ENCODE measurements at regions not wholly inside any gene's neighbourhood (a gene's known extent, or its start where the extent isn't known, plus 50 kb on each side); places are given as distances from the start of the nearest gene placed in this dataset.

- H3K4me3 ChIP-seq (replicated peaks in 1 of 3; ENCODE audit: low read depth in 2 of 3, low read length in 3 of 3): no peak overlapping the region
- WGBS (ENCODE audit: insufficient coverage): 90% methylated on average over 2 of the region's 5 CpGs
- Mint-ChIP-seq H3K4me1 (peaks cover 2% of the 10 kb centered on the region), H3K9me3 (peaks cover 0 to 9% (median under 1%) of the 10 kb centered on the region in 7 donors), H3K27ac (no peak overlapping the region), H3K27me3 (ENCODE audit: low read depth in 3 of 3) (peaks cover under 1 to 14% (median 2%) of the 10 kb centered on the region in 3 donors), H3K36me3 (no peaks in the 10 kb centered on the region), H3K4me3 (no peak overlapping the region)
- H3K27ac ChIP-seq (ENCODE audit: low read depth in 1 of 2, low read length in 2 of 2): no peak overlapping the region
- H3K4me2 ChIP-seq (replicated peaks; ENCODE audit: extremely low read depth, low read length, poor library complexity, severe bottlenecking): no peak overlapping the region
- no peak overlapping the region for H2AFZ ChIP-seq (ENCODE audit: insufficient read depth, low read depth, low read length, poor library complexity, severe bottlenecking)
- H3K36me3 ChIP-seq (replicated peaks in 1 of 2; ENCODE audit: control insufficient read depth in 1 of 2, insufficient read depth in 2 of 2, low read length in 2 of 2): no peaks in the 10 kb centered on the region
- no peak for DNase-seq
- H3K9ac ChIP-seq (ENCODE audit: insufficient read depth, low read length, poor library complexity, severe bottlenecking): no peak overlapping the region
- H3K79me2 ChIP-seq (ENCODE audit: insufficient read depth, low read length): no peaks in the 10 kb centered on the region
- H3K27me3 ChIP-seq (ENCODE audit: control insufficient read depth in 2 of 2, insufficient read depth in 2 of 2, low read length in 2 of 2): no peaks in the 10 kb centered on the region
- TF ChIP-seq CTCF (IDR thresholded peaks at IDR 0.05): no peak
- no peaks in the 10 kb centered on the region for H3K9me3 ChIP-seq (replicated peaks in 1 of 2; ENCODE audit: control insufficient read depth in 1 of 2, insufficient read depth in 1 of 2, low read length in 2 of 2)
- intact Hi-C loops (cut with micrococcal nuclease): no loop called here
- no peaks in the 10 kb centered on the region for H4K20me1 ChIP-seq (ENCODE audit: insufficient read depth, low read length)
- no peaks in the 10 kb centered on the region for H3K4me1 ChIP-seq (ENCODE audit: control insufficient read depth in 1 of 2, insufficient read depth in 2 of 2, low read length in 2 of 2)
Observed at GRCh38 chr1:219060798-219061197, 112.9 kb upstream of the LYPLAL1 start.

GRCh38 chr1:219062161-219062560 lies 111.5 kb upstream of the LYPLAL1 start:
- H3K36me3 ChIP-seq (replicated peaks in 1 of 2; ENCODE audit: control insufficient read depth in 1 of 2, insufficient read depth in 2 of 2, low read length in 2 of 2): no peaks in the 10 kb centered on the region
- H3K4me2 ChIP-seq (replicated peaks; ENCODE audit: extremely low read depth, low read length, poor library complexity, severe bottlenecking): no peak overlapping the region
- Mint-ChIP-seq H3K27me3 (ENCODE audit: low read depth in 3 of 3) (peaks cover 0 to 14% (median 2%) of the 10 kb centered on the region in 3 donors), H3K9me3 (peaks cover 0 to 7% (median 0%) of the 10 kb centered on the region in 7 donors), H3K27ac (no peak overlapping the region), H3K4me3 (no peak overlapping the region), H3K4me1 (peaks cover 4% of the 10 kb centered on the region), H3K36me3 (no peaks in the 10 kb centered on the region)
- H3K4me1 ChIP-seq (ENCODE audit: control insufficient read depth in 1 of 2, insufficient read depth in 2 of 2, low read length in 2 of 2): no peaks in the 10 kb centered on the region
- no peak overlapping the region for H3K9ac ChIP-seq (ENCODE audit: insufficient read depth, low read length, poor library complexity, severe bottlenecking)
- no peak overlapping the region for H2AFZ ChIP-seq (ENCODE audit: insufficient read depth, low read depth, low read length, poor library complexity, severe bottlenecking)
- no peak for TF ChIP-seq CTCF (IDR thresholded peaks at IDR 0.05)
- intact Hi-C loops (cut with micrococcal nuclease): no loop called here
- 100% methylated on average over 1 of the region's 4 CpGs for WGBS (ENCODE audit: insufficient coverage)
- no peak overlapping the region for H3K4me3 ChIP-seq (replicated peaks in 1 of 3; ENCODE audit: low read depth in 2 of 3, low read length in 3 of 3)
- no peaks in the 10 kb centered on the region for H3K79me2 ChIP-seq (ENCODE audit: insufficient read depth, low read length)
- no peak overlapping the region for H3K27ac ChIP-seq (ENCODE audit: low read depth in 1 of 2, low read length in 2 of 2)
- no peaks in the 10 kb centered on the region for H3K27me3 ChIP-seq (ENCODE audit: control insufficient read depth in 2 of 2, insufficient read depth in 2 of 2, low read length in 2 of 2)
- no peaks in the 10 kb centered on the region for H4K20me1 ChIP-seq (ENCODE audit: insufficient read depth, low read length)
- DNase-seq: no peak
- H3K9me3 ChIP-seq (replicated peaks in 1 of 2; ENCODE audit: control insufficient read depth in 1 of 2, insufficient read depth in 1 of 2, low read length in 2 of 2): no peaks in the 10 kb centered on the region
